Lung (tissue), 11 donors: ENCODE measurements at regions not wholly inside any gene's neighbourhood (a gene's known extent, or its start where the extent isn't known, plus 50 kb on each side); places are given as distances from the start of the nearest gene placed in this dataset.

Experiments
- ATAC-seq: fragments of 200-7000 bp; cut with Tn5 transposase; one replicate; pipeline ENCODE4 v1.9.1; 2020; ENCODE audit warnings: moderate number of reproducible peaks; ENCODE audit not compliant: insufficient read depth, low FRiP score
- DNase-seq, 3 donors: peaks; one replicate each; pipeline ENCODE4 v3.0.0-alpha.2; 2013 to 2017
- H3K27ac ChIP-seq, 2 donors: one replicate each; pipeline ENCODE4 v1.5.1; 2013; ENCODE audit warnings: mild to moderate bottlenecking in 2 of 2, moderate library complexity in 2 of 2, control low read depth in 1 of 2, inconsistent platforms in 1 of 2, low read depth in 1 of 2, low read length in 1 of 2
- H3K27me3 ChIP-seq, 3 donors: one replicate each; pipeline ENCODE4 v1.5.1; 2013; ENCODE audit warnings: low read length in 2 of 3; ENCODE audit not compliant: control insufficient read depth in 3 of 3, insufficient read depth in 3 of 3
- H3K36me3 ChIP-seq, 4 donors: one replicate each; pipeline ENCODE4 v1.5.1; 2013; ENCODE audit warnings: low read length in 4 of 4, mild to moderate bottlenecking in 1 of 4, moderate library complexity in 1 of 4; ENCODE audit not compliant: control insufficient read depth in 4 of 4, insufficient read depth in 4 of 4
- H3K4me1 ChIP-seq, 5 donors: one replicate each; pipeline ENCODE4 v1.5.1; 2013; ENCODE audit warnings: low read length in 5 of 5, mild to moderate bottlenecking in 2 of 5, moderate library complexity in 1 of 5; ENCODE audit not compliant: control insufficient read depth in 5 of 5, insufficient read depth in 5 of 5
- H3K4me3 ChIP-seq: one replicate; pipeline ENCODE4 v1.5.1; 2013; ENCODE audit warnings: mild to moderate bottlenecking, control low read depth, moderate library complexity
- H3K9ac ChIP-seq, 2 donors: one replicate each; pipeline ENCODE4 v1.5.1; 2013; ENCODE audit warnings: low read length in 2 of 2, control low read depth in 1 of 2; ENCODE audit not compliant: insufficient read depth in 1 of 2
- H3K9me3 ChIP-seq, 4 donors: one replicate each; pipeline ENCODE4 v1.5.1; 2013; ENCODE audit warnings: low read length in 3 of 4, mild to moderate bottlenecking in 1 of 4, moderate library complexity in 1 of 4; ENCODE audit not compliant: control insufficient read depth in 4 of 4, insufficient read depth in 3 of 4
- WGBS, 2 donors: extraction: QIAGEN DNeasy Blood & Tissue Kit; methylation state at CpG; one replicate each; pipeline ENCODE4 v1.1.7; 2013; 5-methylcytosine and 5-hydroxymethylcytosine counted together
- TF ChIP-seq, protein P1 (sequence below): IDR thresholded peaks from 2 replicates; pipeline ENCODE4 v1.5.1; 2012; ENCODE audit warnings: mild to moderate bottlenecking; ENCODE audit errors: control extremely low read depth, extremely low read depth
- donor health status: control.
- donor health status: control.
- donor health status: Bipolar disorder and iron deficiency.
- donor health status: healthy.
- donor health status: DM: yes; HTN: yes; CAD: no.

- Histone ChIP-seq H3K4me1 (peaks cover 0 to 20% (median 5%) of the 10 kb centered on the region in 5 donors), H3K36me3 (no peaks in the 10 kb centered on the region), H3K4me3 (no peak overlapping the region), H3K9ac (no peak overlapping the region), H3K27ac (no peak overlapping the region), H3K27me3 (no peaks in the 10 kb centered on the region), H3K9me3 (no peaks in the 10 kb centered on the region)
- TF ChIP-seq, protein P1, sequence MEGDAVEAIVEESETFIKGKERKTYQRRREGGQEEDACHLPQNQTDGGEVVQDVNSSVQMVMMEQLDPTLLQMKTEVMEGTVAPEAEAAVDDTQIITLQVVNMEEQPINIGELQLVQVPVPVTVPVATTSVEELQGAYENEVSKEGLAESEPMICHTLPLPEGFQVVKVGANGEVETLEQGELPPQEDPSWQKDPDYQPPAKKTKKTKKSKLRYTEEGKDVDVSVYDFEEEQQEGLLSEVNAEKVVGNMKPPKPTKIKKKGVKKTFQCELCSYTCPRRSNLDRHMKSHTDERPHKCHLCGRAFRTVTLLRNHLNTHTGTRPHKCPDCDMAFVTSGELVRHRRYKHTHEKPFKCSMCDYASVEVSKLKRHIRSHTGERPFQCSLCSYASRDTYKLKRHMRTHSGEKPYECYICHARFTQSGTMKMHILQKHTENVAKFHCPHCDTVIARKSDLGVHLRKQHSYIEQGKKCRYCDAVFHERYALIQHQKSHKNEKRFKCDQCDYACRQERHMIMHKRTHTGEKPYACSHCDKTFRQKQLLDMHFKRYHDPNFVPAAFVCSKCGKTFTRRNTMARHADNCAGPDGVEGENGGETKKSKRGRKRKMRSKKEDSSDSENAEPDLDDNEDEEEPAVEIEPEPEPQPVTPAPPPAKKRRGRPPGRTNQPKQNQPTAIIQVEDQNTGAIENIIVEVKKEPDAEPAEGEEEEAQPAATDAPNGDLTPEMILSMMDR, result no peak
- WGBS, 2 donors, result 95 to 97% methylated on average over 5 of the region's 5 CpGs
- DNase-seq, result no peak
- no peak for ATAC-seq
Measured at GRCh38 chr2:20523799-20524187, 76.9 kb downstream of the RHOB start.

DNA sequence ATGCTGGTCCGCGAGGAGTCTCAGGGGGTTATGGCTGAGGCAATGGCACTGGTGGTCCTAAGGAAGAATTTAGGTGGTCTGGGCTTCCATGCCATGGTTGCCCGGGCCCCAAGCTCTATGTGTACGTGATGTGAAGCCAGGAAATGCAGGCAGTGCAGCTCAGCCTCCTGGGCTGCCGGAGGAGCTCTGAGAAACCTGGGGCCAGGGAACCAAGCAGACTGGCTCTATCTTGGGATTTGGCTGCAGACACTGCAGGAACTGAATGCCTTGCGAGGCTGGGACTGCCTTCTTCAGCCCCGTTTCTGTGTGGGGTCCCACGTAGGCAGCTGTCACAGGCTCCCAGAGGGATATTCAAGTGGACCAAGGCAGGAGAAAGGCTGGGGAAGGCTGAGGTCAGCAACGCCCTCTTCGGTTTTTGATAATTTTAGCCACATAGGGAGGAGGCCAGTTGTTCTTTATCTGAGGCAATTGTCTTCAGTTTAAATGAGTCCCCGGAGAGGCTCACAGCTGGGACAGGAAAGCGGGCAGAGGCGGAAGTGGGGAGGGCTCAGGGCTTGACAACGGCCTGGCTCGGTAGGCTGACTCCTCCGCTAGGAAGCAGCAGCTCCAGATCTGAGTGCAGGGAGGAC is 77.7 kb downstream of the RHOB start:
- DNase-seq (peak; percentile 56 to 75 (median 61)), ATAC-seq (no peak)
- Histone ChIP-seq H3K9me3 (no peaks in the 10 kb centered on the region), H3K9ac (no peak overlapping the region), H3K27me3 (no peaks in the 10 kb centered on the region), H3K4me3 (no peak overlapping the region), H3K4me1 (peaks cover 0 to 20% (median 5%) of the 10 kb centered on the region in 5 donors), H3K27ac (peak overlapping the region; percentile 24 to 50), H3K36me3 (no peaks in the 10 kb centered on the region)
- 57 to 66% methylated on average over 16 of the region's 16 CpGs for WGBS, 2 donors
- TF ChIP-seq, protein P1, result no peak

GRCh38 chr2:20525041-20526035 is 78.5 kb downstream of the RHOB start:
- peak overlapping the region; percentile 6 to 50 for H3K27ac ChIP-seq
- 61 to 79% methylated on average over 17 of the region's 17 CpGs for WGBS, 2 donors
- DNase-seq, result no peak
- no peaks in the 10 kb centered on the region for H3K9me3 ChIP-seq
- no peak overlapping the region for H3K4me3 ChIP-seq
- H3K9ac ChIP-seq, result no peak overlapping the region
- peaks cover 0 to 20% (median 5%) of the 10 kb centered on the region in 5 donors for H3K4me1 ChIP-seq
- TF ChIP-seq, protein P1, result no peak
- no peaks in the 10 kb centered on the region for H3K27me3 ChIP-seq
- no peaks in the 10 kb centered on the region for H3K36me3 ChIP-seq
- ATAC-seq, result peak; percentile 84
